ENCODE measurements at regions not wholly inside any gene's neighbourhood (a gene's known extent, or its start where the extent isn't known, plus 50 kb on each side); places are given as distances from the start of the nearest gene placed in this dataset.
A peak's percentile ranks its signal among the peaks of the same experiment; 100 is the strongest.

DNA sequence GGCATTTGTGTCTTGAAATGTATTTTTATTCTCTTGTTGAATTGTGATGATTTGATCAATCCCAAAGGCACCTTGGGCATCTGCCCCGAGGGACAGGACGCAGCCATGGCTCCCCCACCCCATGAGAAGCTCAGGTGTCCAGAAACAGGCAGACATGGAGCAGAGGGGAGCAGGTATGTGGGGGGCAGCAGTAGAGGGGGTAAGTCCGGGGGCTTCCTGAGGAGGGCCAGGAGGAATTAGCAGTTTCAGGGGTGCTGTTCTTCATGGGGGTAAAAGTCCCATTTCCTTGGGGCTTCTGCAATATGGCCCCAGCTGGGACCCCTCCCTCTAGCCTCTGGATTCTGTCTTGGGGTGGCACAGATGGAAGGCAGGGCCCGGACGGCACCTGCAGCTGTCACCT, 67.0 kb upstream of the HMX1 start:
- Histone ChIP-seq H3K9me3 (no peaks in the 10 kb centered on the region), H4K20me1 (ENCODE audit: insufficient read depth) (no peaks in the 10 kb centered on the region), H3K9me2 (no peaks in the 10 kb centered on the region), H3K27ac (ENCODE audit: low read depth in 2 of 2, low read length in 1 of 2) (no peak overlapping the region), H3K4me3 (ENCODE audit: low read depth in 2 of 2, low read length in 1 of 2) (no peak overlapping the region), H2AFZ (ENCODE audit: low read depth) (no peak overlapping the region), H3K27me3 (ENCODE audit: insufficient read depth) (no peaks in the 10 kb centered on the region), H3K9ac (no peak overlapping the region), H3K4me1 (ENCODE audit: control insufficient read depth in 1 of 2, insufficient read depth in 2 of 2, low read depth in 1 of 2, low read length in 1 of 2) (no peaks in the 10 kb centered on the region), H3K4me2 (no peak overlapping the region), H3K79me2 (ENCODE audit: insufficient read depth) (no peaks in the 10 kb centered on the region), H3F3A (replicated peaks; ENCODE audit: insufficient read depth) (no peaks in the 10 kb centered on the region), H3K36me3 (replicated peaks in 1 of 2; ENCODE audit: control insufficient read depth in 1 of 2, insufficient read depth in 2 of 2, low read length in 1 of 2) (no peaks in the 10 kb centered on the region)
- DNase-seq: peak; percentile 7
- ChIA-PET POLR2A (no interaction called here), CTCF (interaction anchor here (2.7 kb wide), 1 partner anchor 21 kb away, joined by 13 read pairs; no protein-coding TSS in a partner anchor)
- TF ChIP-seq YY1 (IDR thresholded peaks at IDR 0.05; ENCODE audit: low read depth): no peak
- TF ChIP-seq GABPA (IDR thresholded peaks at IDR 0.05; ENCODE audit: low read depth): no peak
- no peak for TF ChIP-seq JUND (IDR thresholded peaks at IDR 0.05)
- TF ChIP-seq, protein P1, sequence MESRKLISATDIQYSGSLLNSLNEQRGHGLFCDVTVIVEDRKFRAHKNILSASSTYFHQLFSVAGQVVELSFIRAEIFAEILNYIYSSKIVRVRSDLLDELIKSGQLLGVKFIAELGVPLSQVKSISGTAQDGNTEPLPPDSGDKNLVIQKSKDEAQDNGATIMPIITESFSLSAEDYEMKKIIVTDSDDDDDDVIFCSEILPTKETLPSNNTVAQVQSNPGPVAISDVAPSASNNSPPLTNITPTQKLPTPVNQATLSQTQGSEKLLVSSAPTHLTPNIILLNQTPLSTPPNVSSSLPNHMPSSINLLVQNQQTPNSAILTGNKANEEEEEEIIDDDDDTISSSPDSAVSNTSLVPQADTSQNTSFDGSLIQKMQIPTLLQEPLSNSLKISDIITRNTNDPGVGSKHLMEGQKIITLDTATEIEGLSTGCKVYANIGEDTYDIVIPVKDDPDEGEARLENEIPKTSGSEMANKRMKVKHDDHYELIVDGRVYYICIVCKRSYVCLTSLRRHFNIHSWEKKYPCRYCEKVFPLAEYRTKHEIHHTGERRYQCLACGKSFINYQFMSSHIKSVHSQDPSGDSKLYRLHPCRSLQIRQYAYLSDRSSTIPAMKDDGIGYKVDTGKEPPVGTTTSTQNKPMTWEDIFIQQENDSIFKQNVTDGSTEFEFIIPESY (IDR thresholded peaks at IDR 0.05; ENCODE audit: borderline replicate concordance, low read depth): no peak
- no peak for TF ChIP-seq EP300 (IDR thresholded peaks at IDR 0.05; ENCODE audit: borderline replicate concordance in 1 of 2, low read depth in 1 of 2, low read length in 1 of 2)
- TF ChIP-seq FOXJ3 (CRISPR knock-in tag; IDR thresholded peaks at IDR 0.05): no peak
- no peak for TF ChIP-seq EZH2phosphoT487 (IDR thresholded peaks at IDR 0.05; ENCODE audit: borderline replicate concordance, low read depth)
- TF ChIP-seq MXI1 (IDR thresholded peaks at IDR 0.05; ENCODE audit: low read depth, low read length): no peak
- no peak for TF ChIP-seq RFX5 (IDR thresholded peaks at IDR 0.05; ENCODE audit: low read length)
- TF ChIP-seq SMC3 (IDR thresholded peaks at IDR 0.05; ENCODE audit: low read depth, low read length): no peak
- TF ChIP-seq GATA2 (CRISPR knock-in tag; IDR thresholded peaks at IDR 0.05): no peak
- TF ChIP-seq, protein P2, sequence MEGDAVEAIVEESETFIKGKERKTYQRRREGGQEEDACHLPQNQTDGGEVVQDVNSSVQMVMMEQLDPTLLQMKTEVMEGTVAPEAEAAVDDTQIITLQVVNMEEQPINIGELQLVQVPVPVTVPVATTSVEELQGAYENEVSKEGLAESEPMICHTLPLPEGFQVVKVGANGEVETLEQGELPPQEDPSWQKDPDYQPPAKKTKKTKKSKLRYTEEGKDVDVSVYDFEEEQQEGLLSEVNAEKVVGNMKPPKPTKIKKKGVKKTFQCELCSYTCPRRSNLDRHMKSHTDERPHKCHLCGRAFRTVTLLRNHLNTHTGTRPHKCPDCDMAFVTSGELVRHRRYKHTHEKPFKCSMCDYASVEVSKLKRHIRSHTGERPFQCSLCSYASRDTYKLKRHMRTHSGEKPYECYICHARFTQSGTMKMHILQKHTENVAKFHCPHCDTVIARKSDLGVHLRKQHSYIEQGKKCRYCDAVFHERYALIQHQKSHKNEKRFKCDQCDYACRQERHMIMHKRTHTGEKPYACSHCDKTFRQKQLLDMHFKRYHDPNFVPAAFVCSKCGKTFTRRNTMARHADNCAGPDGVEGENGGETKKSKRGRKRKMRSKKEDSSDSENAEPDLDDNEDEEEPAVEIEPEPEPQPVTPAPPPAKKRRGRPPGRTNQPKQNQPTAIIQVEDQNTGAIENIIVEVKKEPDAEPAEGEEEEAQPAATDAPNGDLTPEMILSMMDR (IDR thresholded peaks at IDR 0.05): no peak
- WGBS (ENCODE audit: low lambda C conversion rate): 0% methylated on average over 2 of the region's 5 CpGs

DNA sequence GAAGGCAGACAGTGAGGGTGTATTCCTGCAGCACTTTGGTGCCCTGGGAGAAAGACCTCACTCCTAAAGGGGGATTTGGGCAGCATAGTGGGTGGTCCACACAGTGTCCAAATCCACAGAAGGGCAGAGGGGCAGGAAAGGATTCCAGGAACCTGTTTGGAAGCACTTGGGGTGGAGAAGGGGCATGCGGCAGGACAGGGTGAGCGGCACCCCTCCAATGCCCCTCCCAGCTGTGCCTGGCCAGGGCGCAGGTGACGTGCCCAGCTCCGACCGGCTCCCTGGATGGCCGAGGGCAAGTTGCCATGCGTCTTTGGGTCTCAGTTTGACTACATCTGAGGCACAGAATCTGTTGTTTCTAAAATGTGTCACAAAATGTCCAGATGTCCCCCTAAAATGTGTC, 66.5 kb upstream of the HMX1 start:
- Histone ChIP-seq H3K4me1 (ENCODE audit: control insufficient read depth in 1 of 2, insufficient read depth in 2 of 2, low read depth in 1 of 2, low read length in 1 of 2) (no peaks in the 10 kb centered on the region), H2AFZ (ENCODE audit: low read depth) (no peak overlapping the region), H3K27me3 (ENCODE audit: insufficient read depth) (no peaks in the 10 kb centered on the region), H3K9me2 (no peaks in the 10 kb centered on the region), H4K20me1 (ENCODE audit: insufficient read depth) (no peaks in the 10 kb centered on the region), H3K79me2 (ENCODE audit: insufficient read depth) (no peaks in the 10 kb centered on the region), H3K4me3 (ENCODE audit: low read depth in 2 of 2, low read length in 1 of 2) (no peak overlapping the region), H3K9me3 (no peaks in the 10 kb centered on the region), H3F3A (replicated peaks; ENCODE audit: insufficient read depth) (no peaks in the 10 kb centered on the region), H3K4me2 (no peak overlapping the region), H3K27ac (ENCODE audit: low read depth in 2 of 2, low read length in 1 of 2) (no peak overlapping the region), H3K36me3 (replicated peaks in 1 of 2; ENCODE audit: control insufficient read depth in 1 of 2, insufficient read depth in 2 of 2, low read length in 1 of 2) (no peaks in the 10 kb centered on the region), H3K9ac (no peak overlapping the region)
- WGBS (ENCODE audit: low lambda C conversion rate): 3% methylated on average over 5 of the region's 8 CpGs
- ChIA-PET CTCF (interaction anchor here (1.4 kb wide), 1 partner anchor 20 kb away, joined by 4 read pairs; no protein-coding TSS in a partner anchor), POLR2A (no interaction called here)
- no peak for DNase-seq
- TF ChIP-seq EZH2phosphoT487 (IDR thresholded peaks at IDR 0.05; ENCODE audit: borderline replicate concordance, low read depth) (no peak), RCOR1 (IDR thresholded peaks at IDR 0.05; ENCODE audit: low read length) (no peak), SIN3A (IDR thresholded peaks at IDR 0.05; ENCODE audit: borderline replicate concordance, low read depth, low read length) (no peak), RFX5 (IDR thresholded peaks at IDR 0.05; ENCODE audit: low read length) (no peak), FOXM1 (IDR thresholded peaks at IDR 0.05; ENCODE audit: low read depth) (no peak), TAF1 (IDR thresholded peaks at IDR 0.05; ENCODE audit: borderline replicate concordance, low read depth, low read length) (no peak), ELF1 (IDR thresholded peaks at IDR 0.05) (no peak), SMC3 (IDR thresholded peaks at IDR 0.05; ENCODE audit: low read depth, low read length) (no peak), EP300 (IDR thresholded peaks at IDR 0.05; ENCODE audit: borderline replicate concordance in 1 of 2, low read depth in 1 of 2, low read length in 1 of 2) (no peak)
- TF ChIP-seq, protein P3, sequence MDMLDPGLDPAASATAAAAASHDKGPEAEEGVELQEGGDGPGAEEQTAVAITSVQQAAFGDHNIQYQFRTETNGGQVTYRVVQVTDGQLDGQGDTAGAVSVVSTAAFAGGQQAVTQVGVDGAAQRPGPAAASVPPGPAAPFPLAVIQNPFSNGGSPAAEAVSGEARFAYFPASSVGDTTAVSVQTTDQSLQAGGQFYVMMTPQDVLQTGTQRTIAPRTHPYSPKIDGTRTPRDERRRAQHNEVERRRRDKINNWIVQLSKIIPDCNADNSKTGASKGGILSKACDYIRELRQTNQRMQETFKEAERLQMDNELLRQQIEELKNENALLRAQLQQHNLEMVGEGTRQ (IDR thresholded peaks at IDR 0.05; ENCODE audit: borderline replicate concordance, low read depth, low read length): no peak
- TF ChIP-seq, protein P2 (IDR thresholded peaks at IDR 0.05): no peak
